KMS-11 (cell line): ENCODE measurements at regions not wholly inside any gene's neighbourhood (a gene's known extent, or its start where the extent isn't known, plus 50 kb on each side); places are given as distances from the start of the nearest gene placed in this dataset.

Experiments
- H2AFZ ChIP-seq: fragments of 200-600 bp; sonication (generic); 2 replicates; pipeline ENCODE4 v1.6.1; 2016; ENCODE audit warnings: antibody characterized with exemption, mixed run types, low read depth
- H3K27ac ChIP-seq: fragments of 200-600 bp; sonication (generic); 2 replicates; pipeline ENCODE4 v1.6.1; 2016; ENCODE audit warnings: mild to moderate bottlenecking, mixed run types
- H3K27me3 ChIP-seq: fragments of 200-600 bp; sonication (generic); 2 replicates; pipeline ENCODE4 v1.6.1; 2017; ENCODE audit warnings: mild to moderate bottlenecking, low read depth, mixed run types, moderate library complexity; ENCODE audit not compliant: insufficient read depth
- H3K36me3 ChIP-seq: fragments of 200-600 bp; sonication (generic); 2 replicates; pipeline ENCODE4 v1.6.1; 2017; ENCODE audit warnings: mild to moderate bottlenecking, mixed run types; ENCODE audit not compliant: insufficient read depth
- H3K4me1 ChIP-seq: fragments of 200-600 bp; sonication (generic); 2 replicates; pipeline ENCODE4 v1.6.1; 2016; ENCODE audit warnings: mild to moderate bottlenecking, low read depth, mixed run types; ENCODE audit not compliant: poor library complexity, severe bottlenecking
- H3K4me2 ChIP-seq: fragments of 200-600 bp; sonication (generic); 2 replicates; pipeline ENCODE4 v1.7.0; 2016; ENCODE audit warnings: mild to moderate bottlenecking, mixed run types
- H3K4me3 ChIP-seq: fragments of 200-600 bp; sonication (generic); IDR thresholded peaks from 2 replicates; pipeline ENCODE4 v1.6.1; 2017; ENCODE audit warnings: low read depth, low read length, mixed read lengths; ENCODE audit not compliant: insufficient read depth
- H3K79me2 ChIP-seq: fragments of 200-600 bp; sonication (generic); 2 replicates; pipeline ENCODE4 v1.6.1; 2016; ENCODE audit warnings: low read depth, mixed run types; ENCODE audit not compliant: insufficient read depth
- H3K9ac ChIP-seq: fragments of 200-600 bp; sonication (generic); 2 replicates; pipeline ENCODE4 v1.6.1; 2016; ENCODE audit warnings: mild to moderate bottlenecking, mixed run types
- H4K20me1 ChIP-seq: fragments of 200-600 bp; sonication (generic); 2 replicates; pipeline ENCODE4 v1.6.1; 2016; ENCODE audit warnings: mild to moderate bottlenecking, mixed run types; ENCODE audit not compliant: insufficient read depth
- TF ChIP-seq, protein P1 (sequence below): fragments of 200-600 bp; sonication (generic); conservative IDR thresholded peaks from 2 replicates; pipeline ENCODE4 v1.6.1; 2017; ENCODE audit warnings: low read depth, mild to moderate bottlenecking, antibody characterized with exemption, low read length, moderate library complexity, mixed read lengths

DNA sequence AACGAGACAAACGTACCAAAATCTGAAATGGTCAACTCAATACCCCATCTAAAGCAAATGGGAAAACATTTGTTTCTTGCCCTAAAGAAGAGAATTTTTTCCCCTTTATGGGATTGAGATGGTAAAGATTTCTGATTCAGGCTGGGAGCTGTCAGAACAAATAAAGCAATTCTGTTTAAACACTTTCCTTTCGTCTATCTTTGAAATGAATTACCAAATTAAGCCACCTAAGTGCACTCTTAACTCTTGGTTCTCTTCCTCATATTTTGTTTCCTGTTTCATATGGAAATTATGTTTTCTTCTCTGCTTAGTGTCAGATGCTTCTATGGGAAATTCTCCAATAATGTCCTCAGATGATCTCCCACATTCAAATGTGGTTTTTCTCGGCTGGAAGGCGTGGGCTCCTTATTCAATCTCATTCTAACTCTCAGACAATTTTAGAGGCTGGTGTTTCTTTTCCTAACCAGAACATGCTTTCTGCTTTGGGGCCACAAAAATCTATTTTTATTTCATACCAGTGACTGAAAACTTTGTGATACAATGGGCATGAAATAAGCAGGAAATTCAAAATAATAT, 50.3 kb upstream of the HPF1 start:
- no peak overlapping the region for H3K9ac ChIP-seq
- H3K36me3 ChIP-seq, result no peaks in the 10 kb centered on the region
- H3K4me3 ChIP-seq, result no peak overlapping the region
- TF ChIP-seq, protein P1, sequence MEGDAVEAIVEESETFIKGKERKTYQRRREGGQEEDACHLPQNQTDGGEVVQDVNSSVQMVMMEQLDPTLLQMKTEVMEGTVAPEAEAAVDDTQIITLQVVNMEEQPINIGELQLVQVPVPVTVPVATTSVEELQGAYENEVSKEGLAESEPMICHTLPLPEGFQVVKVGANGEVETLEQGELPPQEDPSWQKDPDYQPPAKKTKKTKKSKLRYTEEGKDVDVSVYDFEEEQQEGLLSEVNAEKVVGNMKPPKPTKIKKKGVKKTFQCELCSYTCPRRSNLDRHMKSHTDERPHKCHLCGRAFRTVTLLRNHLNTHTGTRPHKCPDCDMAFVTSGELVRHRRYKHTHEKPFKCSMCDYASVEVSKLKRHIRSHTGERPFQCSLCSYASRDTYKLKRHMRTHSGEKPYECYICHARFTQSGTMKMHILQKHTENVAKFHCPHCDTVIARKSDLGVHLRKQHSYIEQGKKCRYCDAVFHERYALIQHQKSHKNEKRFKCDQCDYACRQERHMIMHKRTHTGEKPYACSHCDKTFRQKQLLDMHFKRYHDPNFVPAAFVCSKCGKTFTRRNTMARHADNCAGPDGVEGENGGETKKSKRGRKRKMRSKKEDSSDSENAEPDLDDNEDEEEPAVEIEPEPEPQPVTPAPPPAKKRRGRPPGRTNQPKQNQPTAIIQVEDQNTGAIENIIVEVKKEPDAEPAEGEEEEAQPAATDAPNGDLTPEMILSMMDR, result no peak
- peaks cover 4% of the 10 kb centered on the region for H3K4me1 ChIP-seq
- H4K20me1 ChIP-seq, result no peaks in the 10 kb centered on the region
- no peak overlapping the region for H3K4me2 ChIP-seq
- H3K27ac ChIP-seq, result no peak overlapping the region
- H3K79me2 ChIP-seq, result no peaks in the 10 kb centered on the region
- H3K27me3 ChIP-seq, result no peaks in the 10 kb centered on the region
- H2AFZ ChIP-seq, result no peak overlapping the region
